Prostate gland (tissue), 2 donors: ENCODE measurements at regions not wholly inside any gene's neighbourhood (a gene's known extent, or its start where the extent isn't known, plus 50 kb on each side); places are given as distances from the start of the nearest gene placed in this dataset.

Experiments
- DNase-seq: peaks from one replicate; pipeline ENCODE4 v3.0.0-alpha.2; 2019; ENCODE audit warnings: low spot score
- H3K27ac ChIP-seq, 2 donors: fragments of 200-600 bp; sonication (generic); 2 replicates each; pipeline ENCODE4 v1.5.1; 2017 to 2019
- H3K27me3 ChIP-seq: fragments of 200-600 bp; sonication (generic); replicated peaks from 2 replicates; pipeline ENCODE4 v1.5.1; 2019; ENCODE audit not compliant: insufficient read depth
- H3K36me3 ChIP-seq, 2 donors: fragments of 200-600 bp; sonication (generic); 1 replicate in 1 of 2; 2 replicates in 1 of 2; pipeline versions ENCODE4 v1.5.1 to v1.8.1; 2017 to 2019
- H3K4me1 ChIP-seq: fragments of 200-600 bp; sonication (generic); replicated peaks from 2 replicates; pipeline ENCODE4 v1.5.1; 2019
- H3K4me3 ChIP-seq, 2 donors: fragments of 200-600 bp; sonication (generic); 2 replicates each; pipeline ENCODE4 v1.5.1; 2017 to 2019
- H3K9me3 ChIP-seq: fragments of 200-600 bp; sonication (generic); 2 replicates; pipeline ENCODE4 v1.5.1; 2017
- CTCF ChIP-seq, 4 experiments: fragments of 200-600 bp in 2 of 4; fragments of 450-650 bp in 2 of 4; sonication (generic) in 2 of 4; IDR thresholded peaks; 1 replicate in 3 of 4; 2 replicates in 1 of 4; pipeline ENCODE4 v1.5.1; 2016 to 2019; ENCODE audit warnings: antibody characterized with exemption in 4 of 4, mild to moderate bottlenecking in 2 of 4, moderate library complexity in 2 of 4
- POLR2A ChIP-seq: fragments of 450-650 bp; IDR thresholded peaks from one replicate; pipeline ENCODE4 v1.6.1; 2016; ENCODE audit warnings: antibody characterized with exemption, mild to moderate bottlenecking
- POLR2AphosphoS5 ChIP-seq: sonication (generic); formaldehyde crosslinking; IDR thresholded peaks from one replicate; pipeline ENCODE4 v1.6.1; 2017; ENCODE audit warnings: antibody characterized with exemption
- WGBS: methylation state at CpG from one replicate; pipeline ENCODE4 v1.1.5; 2018; 5-methylcytosine and 5-hydroxymethylcytosine counted together
- intact Hi-C: fragments of 100-400 bp; cut with DNase I; formaldehyde crosslinking; loops from one replicate; pipeline ENCODE4 v1.14.2; 2022

- DNase-seq: no peak
- H3K9me3 ChIP-seq: no peaks in the 10 kb centered on the region
- 80% methylated on average over 3 of the region's 3 CpGs for WGBS
- no peak overlapping the region for H3K27ac ChIP-seq
- H3K4me3 ChIP-seq: no peak overlapping the region
- H3K4me1 ChIP-seq: no peaks in the 10 kb centered on the region
- no peak for TF ChIP-seq POLR2A
- TF ChIP-seq POLR2AphosphoS5: no peak
- TF ChIP-seq CTCF (IDR thresholded peaks at IDR 0.05): no peak
- H3K36me3 ChIP-seq: no peaks in the 10 kb centered on the region
- intact Hi-C loops: no loop called here
- no peaks in the 10 kb centered on the region for H3K27me3 ChIP-seq
Observed at GRCh38 chrX:20753076-20753475, 486.4 kb upstream of the RPS6KA3 start.

GRCh38 chrX:20746690-20747089, 480.0 kb upstream of the RPS6KA3 start:
- Histone ChIP-seq H3K27me3 (no peaks in the 10 kb centered on the region), H3K27ac (no peak overlapping the region), H3K4me3 (no peak overlapping the region), H3K9me3 (no peaks in the 10 kb centered on the region), H3K36me3 (no peaks in the 10 kb centered on the region), H3K4me1 (no peaks in the 10 kb centered on the region)
- TF ChIP-seq POLR2A (no peak), CTCF (IDR thresholded peaks at IDR 0.05) (no peak), POLR2AphosphoS5 (no peak)
- intact Hi-C loops: no loop called here
- DNase-seq: no peak
- WGBS: 100% methylated on average over 1 of the region's 1 CpG

- Histone ChIP-seq H3K9me3 (no peaks in the 10 kb centered on the region), H3K36me3 (no peaks in the 10 kb centered on the region), H3K4me3 (no peak overlapping the region), H3K27ac (no peak overlapping the region), H3K4me1 (no peaks in the 10 kb centered on the region), H3K27me3 (no peaks in the 10 kb centered on the region)
- TF ChIP-seq POLR2A (no peak), POLR2AphosphoS5 (no peak), CTCF (IDR thresholded peaks at IDR 0.05) (no peak)
- intact Hi-C loops: no loop called here
- DNase-seq: no peak
- 45% methylated on average over 2 of the region's 2 CpGs for WGBS
Observed at GRCh38 chrX:20743046-20743445, 476.3 kb upstream of the RPS6KA3 start.

GRCh38 chrX:20742106-20742505, 475.4 kb upstream of the RPS6KA3 start:
- intact Hi-C loops: no loop called here
- no peaks in the 10 kb centered on the region for H3K9me3 ChIP-seq
- no peaks in the 10 kb centered on the region for H3K4me1 ChIP-seq
- WGBS: 56% methylated on average over 3 of the region's 3 CpGs
- no peaks in the 10 kb centered on the region for H3K36me3 ChIP-seq
- H3K27me3 ChIP-seq: no peaks in the 10 kb centered on the region
- no peak for TF ChIP-seq CTCF (IDR thresholded peaks at IDR 0.05)
- TF ChIP-seq POLR2A: no peak
- TF ChIP-seq POLR2AphosphoS5: no peak
- no peak overlapping the region for H3K4me3 ChIP-seq
- H3K27ac ChIP-seq: no peak overlapping the region
- no peak for DNase-seq

- intact Hi-C loops: no loop called here
- H3K4me1 ChIP-seq: no peaks in the 10 kb centered on the region
- WGBS: 83% methylated on average over 1 of the region's 1 CpG
- H3K4me3 ChIP-seq: no peak overlapping the region
- H3K27ac ChIP-seq: no peak overlapping the region
- H3K27me3 ChIP-seq: no peaks in the 10 kb centered on the region
- TF ChIP-seq POLR2A (no peak), CTCF (IDR thresholded peaks at IDR 0.05) (no peak), POLR2AphosphoS5 (no peak)
- H3K36me3 ChIP-seq: no peaks in the 10 kb centered on the region
- no peak for DNase-seq
- no peaks in the 10 kb centered on the region for H3K9me3 ChIP-seq
Observed at GRCh38 chrX:20740443-20740842, 473.7 kb upstream of the RPS6KA3 start.
